A549 (cell line): ENCODE measurements at regions not wholly inside any gene's neighbourhood (a gene's known extent, or its start where the extent isn't known, plus 50 kb on each side); places are given as distances from the start of the nearest gene placed in this dataset.

ENCODE experiments used
- BCL3 ChIP-seq: fragments of >200 bp; sonication (Bioruptor Twin); formaldehyde crosslinking; IDR thresholded peaks from 3 replicates; pipeline ENCODE4 v1.6.1; 2016
- CTCF ChIP-seq: fragments of >200 bp; sonication (Bioruptor Twin); formaldehyde crosslinking; IDR thresholded peaks from 3 replicates; pipeline ENCODE4 v1.5.1; 2016
- MAX ChIP-seq: IDR thresholded peaks from 2 replicates; pipeline ENCODE4 v1.6.1; 2012
- MAZ ChIP-seq: fragments of 150-350 bp; IDR thresholded peaks from 2 replicates; pipeline ENCODE4 v1.6.1; 2014; ENCODE audit warnings: antibody characterized with exemption, low read depth, low read length, borderline replicate concordance
- POLR2AphosphoS2 ChIP-seq: conservative IDR thresholded peaks from 2 replicates; pipeline ENCODE4 v1.6.1; 2012; ENCODE audit warnings: low read length, improper control_type of control experiment, inconsistent platforms
- REST ChIP-seq: fragments of 200-600 bp; sonication (generic); IDR thresholded peaks from 2 replicates; pipeline ENCODE4 v1.6.1; 2016; ENCODE audit warnings: antibody characterized with exemption, mild to moderate bottlenecking, moderate library complexity

GRCh38 chr5:102049517-102049916 is 246.6 kb downstream of the SLCO4C1 start:
- TF ChIP-seq BCL3 (no peak), MAZ (no peak), CTCF (no peak), REST (no peak), POLR2AphosphoS2 (no peak), MAX (no peak)
